Urinary bladder (tissue), 3 donors: ENCODE measurements at regions not wholly inside any gene's neighbourhood (a gene's known extent, or its start where the extent isn't known, plus 50 kb on each side); places are given as distances from the start of the nearest gene placed in this dataset.
A peak's percentile ranks its signal among the peaks of the same experiment; 100 is the strongest.

Experiments
- DNase-seq: peaks from one replicate; pipeline ENCODE4 v3.0.0-alpha.2; 2015; ENCODE audit errors: extremely low spot score
- H3K27ac ChIP-seq: one replicate; pipeline ENCODE4 v1.5.1; 2013; ENCODE audit warnings: low read depth, mild to moderate bottlenecking, moderate library complexity
- H3K36me3 ChIP-seq: one replicate; pipeline ENCODE4 v1.6.1; 2013; ENCODE audit warnings: mild to moderate bottlenecking, moderate library complexity; ENCODE audit not compliant: insufficient read depth
- H3K4me1 ChIP-seq: one replicate; pipeline ENCODE4 v1.6.1; 2013; ENCODE audit warnings: mild to moderate bottlenecking, moderate library complexity; ENCODE audit not compliant: insufficient read depth
- H3K4me3 ChIP-seq: one replicate; pipeline ENCODE4 v1.5.1; 2013; ENCODE audit warnings: low read depth, low read length
- WGBS: extraction: QIAGEN DNeasy Blood & Tissue Kit; methylation state at CpG from one replicate; pipeline ENCODE4 v1.1.7; 2013; 5-methylcytosine and 5-hydroxymethylcytosine counted together
- donor health status: healthy with polysubstance abuse.
- donor health status: healthy.

GRCh38 chr1:200243042-200243437 is 166.8 kb downstream of the ZNF281 start:
- Histone ChIP-seq H3K27ac (no peak overlapping the region), H3K4me3 (peak overlapping the region; percentile 2)

GRCh38 chr1:200242110-200243041 is 167.5 kb downstream of the ZNF281 start:
- peak overlapping the region; percentile 2 for H3K4me3 ChIP-seq
- no peaks in the 10 kb centered on the region for H3K36me3 ChIP-seq
- no peak overlapping the region for H3K27ac ChIP-seq
- H3K4me1 ChIP-seq = no peaks in the 10 kb centered on the region
- WGBS = 34% methylated on average over 15 of the region's 15 CpGs
- peak; percentile 17 for DNase-seq

More at GRCh38 chr1:200243042-200243437, 166.8 kb downstream of the ZNF281 start:
- H3K4me1 ChIP-seq = no peaks in the 10 kb centered on the region
- no peak for DNase-seq
- 25% methylated on average over 11 of the region's 11 CpGs for WGBS
- no peaks in the 10 kb centered on the region for H3K36me3 ChIP-seq

DNA sequence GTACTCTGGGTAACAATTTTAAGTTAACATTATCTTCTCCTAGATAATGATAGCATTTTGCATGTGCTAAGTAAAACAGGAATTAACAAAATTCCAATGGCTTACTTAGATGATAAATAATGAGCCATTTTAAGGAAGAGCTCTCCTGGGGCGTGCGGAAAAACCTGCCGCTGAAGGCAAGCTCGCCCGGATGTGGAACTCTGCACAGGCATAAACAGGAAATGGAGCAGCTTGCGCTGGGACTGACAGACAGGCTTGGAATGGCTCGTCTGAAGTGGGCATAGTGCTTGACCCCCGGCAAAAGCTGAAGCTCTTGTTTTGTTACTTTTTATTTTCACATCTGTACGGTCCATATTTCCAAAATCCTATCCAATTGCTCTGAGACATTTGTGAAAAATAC is 169.2 kb downstream of the ZNF281 start:
- Histone ChIP-seq H3K36me3 (no peaks in the 10 kb centered on the region), H3K4me3 (no peak overlapping the region), H3K4me1 (no peaks in the 10 kb centered on the region), H3K27ac (no peak overlapping the region)
- 44% methylated on average over 9 of the region's 9 CpGs for WGBS
- no peak for DNase-seq

DNA sequence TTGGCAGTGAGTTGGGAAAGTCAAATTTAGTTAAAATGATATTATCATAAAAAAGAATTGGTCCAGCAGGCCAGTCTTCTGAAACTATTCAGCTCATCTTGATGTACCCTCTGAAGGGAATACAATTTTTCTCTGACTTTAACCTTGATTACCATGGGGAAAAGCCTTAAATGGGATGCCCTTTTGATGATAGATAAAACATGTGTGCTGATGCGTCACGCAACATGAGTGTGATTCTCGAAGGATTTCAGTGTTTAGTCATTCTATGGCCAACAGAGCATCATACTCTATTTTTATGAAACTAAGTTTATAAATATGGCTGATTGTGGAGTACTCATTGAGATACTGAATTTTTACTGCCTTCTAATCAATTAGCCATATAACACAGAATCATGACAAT is 171.5 kb downstream of the ZNF281 start:
- H3K4me1 ChIP-seq = no peaks in the 10 kb centered on the region
- H3K4me3 ChIP-seq = no peak overlapping the region
- no peak for DNase-seq
- no peak overlapping the region for H3K27ac ChIP-seq
- no peaks in the 10 kb centered on the region for H3K36me3 ChIP-seq
- 92% methylated on average over 3 of the region's 3 CpGs for WGBS

- H3K4me1 ChIP-seq = no peaks in the 10 kb centered on the region
- no peaks in the 10 kb centered on the region for H3K36me3 ChIP-seq
- H3K4me3 ChIP-seq = no peak overlapping the region
- H3K27ac ChIP-seq = no peak overlapping the region
- DNase-seq = no peak
- 96% methylated on average over 5 of the region's 5 CpGs for WGBS
Observed at GRCh38 chr1:200237066-200237465, 172.8 kb downstream of the ZNF281 start.

DNA sequence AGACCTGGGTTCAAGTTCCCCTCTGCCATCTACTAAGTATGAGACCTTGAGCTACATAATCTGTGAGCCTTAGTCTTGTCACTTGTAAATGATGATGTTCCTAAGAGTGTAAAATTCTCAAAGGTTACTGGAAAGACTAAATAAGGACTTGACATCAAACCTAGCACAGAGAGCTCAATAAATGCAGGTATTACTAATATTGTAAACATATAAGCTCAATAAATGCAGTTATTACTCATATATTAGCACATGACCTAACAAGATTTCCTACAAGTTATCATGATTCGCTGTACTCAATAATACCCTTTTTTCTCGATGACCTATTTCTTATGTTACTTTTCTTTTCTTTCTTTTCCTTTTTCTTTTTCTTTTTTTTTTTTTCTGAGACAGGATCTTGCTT is 174.9 kb downstream of the ZNF281 start:
- no peaks in the 10 kb centered on the region for H3K4me1 ChIP-seq

DNA sequence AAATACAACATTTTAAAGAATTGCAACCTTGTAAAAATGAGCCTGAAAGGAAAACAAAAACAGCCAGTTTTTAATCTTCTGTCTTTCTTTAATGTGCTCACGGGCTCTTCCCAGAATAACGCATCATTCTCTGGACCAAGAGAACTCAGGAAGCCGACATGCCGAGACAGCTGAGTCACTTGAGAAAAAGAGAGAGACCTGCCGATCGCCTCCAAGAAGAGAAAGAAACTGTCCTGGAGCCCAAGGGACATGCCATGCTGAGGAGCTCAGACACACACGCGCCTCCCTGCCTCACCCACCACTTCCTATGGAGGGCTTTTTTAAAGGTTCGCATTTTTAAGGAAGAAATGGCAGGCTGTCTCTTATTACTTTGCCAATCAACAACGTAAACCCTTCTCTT is 176.4 kb downstream of the ZNF281 start:
- WGBS = 78% methylated on average over 10 of the region's 10 CpGs
- no peak overlapping the region for H3K27ac ChIP-seq
- H3K4me1 ChIP-seq = no peaks in the 10 kb centered on the region
- DNase-seq = no peak
- no peak overlapping the region for H3K4me3 ChIP-seq
- no peaks in the 10 kb centered on the region for H3K36me3 ChIP-seq

More for the DNA sequence above, 174.9 kb downstream of the ZNF281 start:
- WGBS = 97% methylated on average over 2 of the region's 2 CpGs
- H3K27ac ChIP-seq = no peak overlapping the region
- no peak for DNase-seq
- H3K36me3 ChIP-seq = no peaks in the 10 kb centered on the region
- H3K4me3 ChIP-seq = no peak overlapping the region

DNA sequence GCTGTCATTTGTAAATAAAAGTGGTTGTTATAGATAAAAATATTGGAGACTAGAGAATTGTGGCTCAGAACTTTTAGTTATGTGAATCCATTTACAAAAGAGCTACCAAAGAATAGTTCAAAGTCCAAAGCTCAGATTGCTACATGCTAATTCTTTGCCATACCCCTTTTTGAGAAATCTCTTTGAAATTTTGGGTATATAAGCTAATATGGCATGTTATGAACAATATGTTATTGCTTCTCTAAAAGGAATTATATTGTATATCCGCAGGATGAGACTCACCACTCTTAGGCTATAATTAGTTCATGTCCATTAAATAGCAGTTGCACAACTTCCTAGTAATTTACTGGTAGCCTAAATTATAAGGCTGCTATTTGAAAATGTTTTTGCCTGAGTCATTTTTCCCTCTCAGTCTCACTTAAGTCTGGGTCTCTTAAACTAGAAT is 178.0 kb downstream of the ZNF281 start:
- Histone ChIP-seq H3K36me3 (no peaks in the 10 kb centered on the region), H3K27ac (no peak overlapping the region), H3K4me1 (no peaks in the 10 kb centered on the region), H3K4me3 (no peak overlapping the region)
- DNase-seq = no peak
- WGBS = 68% methylated on average over 1 of the region's 1 CpG

DNA sequence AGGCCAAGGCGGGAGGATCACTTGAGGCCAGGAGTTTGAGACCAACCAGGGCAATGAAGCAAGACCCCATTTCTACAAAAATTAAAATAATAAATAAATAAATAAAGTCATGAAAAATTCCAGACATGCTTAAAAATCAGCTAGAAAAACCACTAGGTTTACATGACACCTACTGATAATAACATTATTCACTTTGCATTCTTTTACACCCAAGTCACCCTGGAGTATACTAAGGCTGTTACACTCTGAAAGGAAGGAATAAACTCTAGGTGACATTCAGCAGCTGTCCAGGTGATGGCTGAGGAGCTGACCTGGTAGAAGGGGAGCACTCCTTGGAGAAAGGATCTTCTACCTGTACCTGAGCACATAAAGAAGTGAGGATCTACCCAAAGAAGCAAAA is 179.2 kb downstream of the ZNF281 start:
- 95% methylated on average over 1 of the region's 1 CpG for WGBS
- peak overlapping the region; percentile 33 for H3K27ac ChIP-seq
- no peaks in the 10 kb centered on the region for H3K36me3 ChIP-seq
- no peak for DNase-seq
- no peaks in the 10 kb centered on the region for H3K4me1 ChIP-seq
- no peak overlapping the region for H3K4me3 ChIP-seq

- no peak for DNase-seq
- Histone ChIP-seq H3K27ac (no peak overlapping the region), H3K4me1 (no peaks in the 10 kb centered on the region), H3K36me3 (no peaks in the 10 kb centered on the region), H3K4me3 (no peak overlapping the region)
- 50% methylated on average over 4 of the region's 4 CpGs for WGBS
Observed at GRCh38 chr1:200228486-200228885, 181.3 kb downstream of the ZNF281 start.

DNA sequence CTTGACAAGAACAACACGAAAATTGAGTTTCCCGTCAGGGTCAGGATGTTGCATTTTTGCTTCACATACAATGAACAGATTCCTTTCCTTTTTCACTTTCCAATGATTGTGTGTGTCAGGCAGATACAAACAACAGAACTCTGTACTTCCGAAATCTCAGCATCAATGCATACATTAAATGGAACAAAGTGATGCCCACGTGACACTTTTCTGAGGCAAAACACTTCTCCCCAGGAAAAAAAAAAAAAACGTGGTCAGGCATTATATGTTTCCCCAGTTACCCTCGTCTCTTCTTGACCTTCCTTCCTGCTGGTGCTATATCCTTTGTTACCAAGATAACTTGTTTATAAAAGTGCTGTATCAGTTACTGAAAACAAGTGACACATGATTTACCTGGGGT is 181.8 kb downstream of the ZNF281 start:
- WGBS = 25% methylated on average over 6 of the region's 6 CpGs
- DNase-seq = no peak

More for the DNA sequence above, 181.8 kb downstream of the ZNF281 start:
- Histone ChIP-seq H3K36me3 (no peaks in the 10 kb centered on the region), H3K27ac (no peak overlapping the region), H3K4me3 (no peak overlapping the region), H3K4me1 (no peaks in the 10 kb centered on the region)
